ENCODE measurements at regions not wholly inside any gene's neighbourhood (a gene's known extent, or its start where the extent isn't known, plus 50 kb on each side); places are given as distances from the start of the nearest gene placed in this dataset.

GRCh38 chr12:16766736-16767135, 160.8 kb upstream of the LMO3 start:
- DNase-seq (ENCODE audit: insufficient read length, low spot score), result no peak
- no peak for FAIRE-seq
- no peak for TF ChIP-seq POLR2A (IDR thresholded peaks at IDR 0.05; ENCODE audit: low read depth, low read length)

- FAIRE-seq (no peak), DNase-seq (ENCODE audit: insufficient read length, low spot score) (no peak)
- no peak for TF ChIP-seq POLR2A (IDR thresholded peaks at IDR 0.05; ENCODE audit: low read depth, low read length)
These were observed 157.9 kb upstream of the LMO3 start for GRCh38 chr12:16763901-16764300.

DNA sequence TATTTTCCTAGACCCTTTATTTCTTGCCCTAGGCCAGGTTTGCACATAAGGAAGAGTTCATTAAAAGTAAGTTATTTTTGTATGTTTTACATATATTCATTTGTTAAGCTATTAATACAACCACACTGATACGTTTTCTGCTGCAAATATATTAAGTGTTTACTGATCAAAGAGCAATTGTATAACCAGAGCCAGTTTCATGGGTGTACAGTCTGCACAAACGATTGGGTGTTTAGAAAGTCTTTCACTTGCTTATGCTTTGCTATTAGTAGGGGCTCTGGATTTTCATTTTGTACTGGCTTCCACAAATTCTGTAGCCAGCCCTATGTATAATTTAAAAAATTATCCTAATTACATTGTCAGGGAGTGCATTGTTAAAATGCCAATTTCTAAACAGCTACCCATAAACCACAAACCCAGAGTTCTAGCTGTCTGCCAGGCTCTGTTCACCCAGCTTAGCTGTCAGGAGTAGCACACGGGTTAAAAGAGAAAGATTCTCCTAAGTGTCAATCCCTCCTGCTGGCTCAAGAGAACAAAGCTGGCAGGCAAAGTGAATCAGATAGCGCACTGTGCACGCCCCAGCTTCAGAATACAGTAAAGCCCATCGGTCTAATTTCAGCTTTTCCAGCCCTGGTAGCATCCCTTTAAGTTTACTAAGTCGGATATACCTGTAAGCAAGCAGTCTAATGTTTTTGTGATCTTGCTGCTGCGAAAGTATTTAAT, 151.0 kb upstream of the LMO3 start:
- FAIRE-seq, result no peak
- DNase-seq (ENCODE audit: insufficient read length, low spot score), result no peak

DNA sequence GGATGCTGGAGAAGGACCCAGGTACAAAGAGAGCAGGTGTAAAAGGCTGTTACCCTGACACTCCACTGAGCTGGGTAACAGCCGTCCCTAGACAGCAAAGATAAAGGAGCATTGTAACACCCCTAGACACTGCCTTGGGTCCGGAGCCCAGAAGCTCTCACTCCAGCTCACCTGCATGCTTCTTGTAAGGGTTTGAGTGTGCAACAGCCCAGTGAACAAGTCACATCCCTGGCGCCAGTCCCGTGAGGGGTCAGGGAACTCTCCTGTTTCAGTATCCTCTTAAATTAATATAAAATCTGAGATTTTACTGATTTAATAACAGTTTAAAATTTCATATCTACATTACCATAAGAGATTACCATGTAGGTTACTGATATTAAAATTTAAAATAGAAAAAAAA, 124.8 kb upstream of the LMO3 start:
- DNase-seq (ENCODE audit: insufficient read length, low spot score) (no peak), FAIRE-seq (no peak)
- no peak for TF ChIP-seq POLR2A (IDR thresholded peaks at IDR 0.05; ENCODE audit: low read depth, low read length)

More for the DNA sequence above, 151.0 kb upstream of the LMO3 start:
- TF ChIP-seq POLR2A (IDR thresholded peaks at IDR 0.05; ENCODE audit: low read depth, low read length), result no peak

DNA sequence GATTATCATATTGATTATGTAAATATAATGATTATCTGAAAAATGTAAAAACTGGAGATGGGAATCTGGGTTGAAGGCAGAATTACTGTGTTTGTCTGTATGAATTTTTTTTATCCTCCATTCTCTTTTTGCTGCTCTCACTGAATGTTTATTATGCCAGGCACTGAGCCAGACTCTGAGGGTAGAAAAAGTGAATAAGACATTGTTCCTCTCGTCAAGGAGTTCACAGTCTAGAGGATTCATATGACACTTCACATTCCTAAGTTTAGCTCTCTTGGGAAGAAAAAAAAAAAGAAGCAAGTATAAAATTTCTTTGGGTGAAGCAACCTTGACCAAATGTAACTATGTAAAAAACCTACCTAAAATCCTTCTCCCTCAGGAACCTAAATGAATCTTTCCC, 120.9 kb upstream of the LMO3 start:
- DNase-seq (ENCODE audit: insufficient read length, low spot score), result no peak
- no peak for FAIRE-seq
- no peak for TF ChIP-seq POLR2A (IDR thresholded peaks at IDR 0.05; ENCODE audit: low read depth, low read length)

DNA sequence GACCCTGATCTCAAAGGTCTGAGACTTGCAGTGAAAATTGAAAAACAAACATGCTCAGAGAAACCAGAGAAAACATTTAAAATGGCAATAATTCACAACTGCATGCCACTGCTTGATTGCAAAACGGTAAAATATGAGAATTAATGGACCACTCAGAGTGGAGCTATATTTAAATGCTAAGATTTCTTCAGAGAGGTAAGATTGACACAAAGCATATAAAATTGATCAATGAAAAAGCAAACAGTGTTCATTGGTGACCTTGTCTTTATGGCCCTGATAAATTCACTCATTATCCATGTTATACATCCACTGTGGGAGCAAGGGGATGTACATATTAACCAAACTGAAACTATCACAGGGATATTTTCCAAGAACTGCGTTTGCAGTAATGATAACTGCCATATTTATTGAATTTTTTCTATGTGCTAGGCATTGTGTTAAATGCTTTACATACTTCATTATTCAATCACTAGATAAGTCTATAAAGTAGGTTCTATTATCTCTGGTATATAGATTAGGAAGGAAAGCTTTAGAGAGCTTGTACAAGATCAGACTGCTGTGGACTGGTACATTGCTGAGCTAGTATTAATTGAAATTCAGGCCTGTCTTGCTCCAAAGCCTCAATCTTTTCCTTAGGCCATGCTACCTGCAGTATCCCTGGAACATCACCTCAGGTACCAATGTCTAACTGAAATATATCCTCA, 113.9 kb upstream of the LMO3 start:
- no peak for FAIRE-seq
- TF ChIP-seq POLR2A (IDR thresholded peaks at IDR 0.05; ENCODE audit: low read depth, low read length), result no peak

GRCh38 chr12:16716928-16717327, 111.0 kb upstream of the LMO3 start:
- DNase-seq (ENCODE audit: insufficient read length, low spot score) (no peak), FAIRE-seq (no peak)
- no peak for TF ChIP-seq POLR2A (IDR thresholded peaks at IDR 0.05; ENCODE audit: low read depth, low read length)

More for the DNA sequence above, 113.9 kb upstream of the LMO3 start:
- no peak for DNase-seq (ENCODE audit: insufficient read length, low spot score)

DNA sequence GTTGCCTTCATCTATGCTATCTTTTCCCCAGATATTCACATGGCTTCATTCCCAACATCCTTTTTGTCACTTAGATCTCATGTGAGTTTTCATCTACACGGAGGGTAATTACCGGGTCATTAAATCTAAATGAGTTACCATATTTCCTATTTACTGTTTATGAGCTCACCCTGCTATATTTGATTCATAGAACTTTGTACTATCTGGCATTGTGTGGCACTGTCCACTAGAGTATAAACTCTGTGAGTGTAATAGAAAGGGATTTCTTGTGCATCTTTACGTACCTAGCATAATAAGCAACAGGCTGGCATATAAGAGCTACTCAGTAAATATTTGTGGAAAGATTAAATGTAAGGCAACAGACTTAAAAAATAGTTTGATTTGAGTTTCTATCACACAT, 86.1 kb upstream of the LMO3 start:
- FAIRE-seq, result no peak
- no peak for TF ChIP-seq POLR2A (IDR thresholded peaks at IDR 0.05; ENCODE audit: low read depth, low read length)
- no peak for DNase-seq (ENCODE audit: insufficient read length, low spot score)

- no peak for FAIRE-seq
- TF ChIP-seq POLR2A (IDR thresholded peaks at IDR 0.05; ENCODE audit: low read depth, low read length), result no peak
- no peak for DNase-seq (ENCODE audit: insufficient read length, low spot score)
These were observed 85.7 kb upstream of the LMO3 start for GRCh38 chr12:16691624-16692023.

DNA sequence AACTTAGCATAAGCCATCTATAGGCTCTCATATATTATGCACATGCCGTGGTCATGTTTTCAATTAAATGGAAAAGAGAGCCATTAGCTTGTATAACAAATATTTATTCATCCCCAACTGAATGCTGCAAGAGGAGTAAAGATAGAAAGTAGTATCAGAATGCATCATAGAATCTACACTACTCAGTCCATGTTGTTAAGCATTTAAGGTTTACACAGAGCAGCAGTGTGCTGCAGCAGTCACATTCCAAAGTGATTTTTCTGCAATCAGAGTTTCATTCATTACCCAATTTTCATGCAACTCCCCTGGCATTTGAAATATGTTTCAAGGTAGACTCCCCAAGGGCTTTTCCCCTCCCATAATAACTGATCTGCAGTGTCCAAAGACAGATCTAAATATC, 82.2 kb upstream of the LMO3 start:
- FAIRE-seq (no peak), DNase-seq (ENCODE audit: insufficient read length, low spot score) (no peak)
- no peak for TF ChIP-seq POLR2A (IDR thresholded peaks at IDR 0.05; ENCODE audit: low read depth, low read length)

GRCh38 chr12:16685107-16685506, 79.1 kb upstream of the LMO3 start:
- TF ChIP-seq POLR2A (IDR thresholded peaks at IDR 0.05; ENCODE audit: low read depth, low read length), result no peak
- DNase-seq (ENCODE audit: insufficient read length, low spot score) (no peak), FAIRE-seq (no peak)

- no peak for DNase-seq (ENCODE audit: insufficient read length, low spot score)
- TF ChIP-seq POLR2A (IDR thresholded peaks at IDR 0.05; ENCODE audit: low read depth, low read length), result no peak
- no peak for FAIRE-seq
These were observed 75.2 kb upstream of the LMO3 start for GRCh38 chr12:16681196-16681595.

DNA sequence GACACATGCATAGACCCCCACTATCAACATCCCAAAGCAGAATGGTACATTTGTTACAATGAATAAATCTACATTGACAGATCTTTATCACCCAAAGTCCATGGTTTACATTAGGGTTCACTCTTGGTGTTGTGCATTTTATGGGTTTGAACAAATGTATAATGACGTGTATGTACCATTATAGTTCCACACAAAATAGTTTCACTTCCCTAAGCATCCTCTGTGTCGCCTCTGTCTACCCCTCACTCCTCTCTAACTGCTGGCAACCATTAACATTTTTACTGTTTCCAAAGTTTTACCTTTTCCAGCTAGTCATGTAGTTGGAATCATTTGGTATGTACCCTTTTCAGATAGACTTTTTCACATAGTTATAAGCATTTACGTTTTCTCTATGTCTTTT, 69.5 kb upstream of the LMO3 start:
- no peak for TF ChIP-seq POLR2A (IDR thresholded peaks at IDR 0.05; ENCODE audit: low read depth, low read length)
- FAIRE-seq, result no peak
- no peak for DNase-seq (ENCODE audit: insufficient read length, low spot score)

- DNase-seq (ENCODE audit: insufficient read length, low spot score) (no peak), FAIRE-seq (no peak)
- no peak for TF ChIP-seq POLR2A (IDR thresholded peaks at IDR 0.05; ENCODE audit: low read depth, low read length)
These were observed 68.9 kb upstream of the LMO3 start for GRCh38 chr12:16674885-16675284.

GRCh38 chr12:16670456-16671050, 64.6 kb upstream of the LMO3 start:
- DNase-seq (ENCODE audit: insufficient read length, low spot score) (no peak), FAIRE-seq (no peak)
- TF ChIP-seq POLR2A (IDR thresholded peaks at IDR 0.05; ENCODE audit: low read depth, low read length), result no peak
